ENCODE measurements at regions not wholly inside any gene's neighbourhood (a gene's known extent, or its start where the extent isn't known, plus 50 kb on each side); places are given as distances from the start of the nearest gene placed in this dataset.
"Not testable (repeated sequence)": the region's sequence is repeated elsewhere in the genome, so short reads cannot be mapped to it uniquely, and the experiment has no call there.

DNA sequence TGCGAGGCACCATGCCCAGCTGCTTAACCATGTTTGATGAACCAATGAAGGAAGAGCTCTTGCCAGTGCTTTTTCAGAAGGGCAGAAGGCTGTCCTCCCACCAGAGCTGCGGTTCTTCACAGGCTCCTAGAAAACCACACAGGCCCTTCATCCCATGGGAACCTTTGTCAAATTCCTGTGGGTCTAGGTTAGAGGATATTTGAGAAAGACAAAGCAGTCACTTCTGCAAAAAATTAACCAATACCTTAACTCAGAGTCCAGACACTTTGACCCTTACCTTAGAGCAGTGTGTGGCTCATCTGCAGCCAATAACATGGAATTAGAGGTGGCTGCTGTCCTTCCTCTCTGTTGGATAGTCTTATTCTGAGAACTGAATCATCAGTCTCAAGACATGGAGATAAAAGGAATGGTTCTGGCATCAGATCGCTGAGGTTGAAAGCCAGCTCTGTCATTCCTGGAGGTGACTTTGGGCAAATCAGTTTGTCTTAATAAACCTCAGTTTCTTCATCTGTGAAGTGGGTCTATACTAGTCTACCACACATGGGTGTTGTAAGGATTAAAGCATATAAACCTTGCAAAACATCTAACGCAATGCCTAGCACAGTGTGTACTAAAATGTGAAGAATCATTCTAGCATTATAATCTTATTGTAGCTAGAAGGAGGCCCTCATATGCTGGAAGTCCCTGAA lies 65.1 kb upstream of the PIP4K2A start:
- no peak overlapping the region for H3K4me3 ChIP-seq (ENCODE audit: control insufficient read depth, low read depth, low read length)
- TF ChIP-seq, protein P1, sequence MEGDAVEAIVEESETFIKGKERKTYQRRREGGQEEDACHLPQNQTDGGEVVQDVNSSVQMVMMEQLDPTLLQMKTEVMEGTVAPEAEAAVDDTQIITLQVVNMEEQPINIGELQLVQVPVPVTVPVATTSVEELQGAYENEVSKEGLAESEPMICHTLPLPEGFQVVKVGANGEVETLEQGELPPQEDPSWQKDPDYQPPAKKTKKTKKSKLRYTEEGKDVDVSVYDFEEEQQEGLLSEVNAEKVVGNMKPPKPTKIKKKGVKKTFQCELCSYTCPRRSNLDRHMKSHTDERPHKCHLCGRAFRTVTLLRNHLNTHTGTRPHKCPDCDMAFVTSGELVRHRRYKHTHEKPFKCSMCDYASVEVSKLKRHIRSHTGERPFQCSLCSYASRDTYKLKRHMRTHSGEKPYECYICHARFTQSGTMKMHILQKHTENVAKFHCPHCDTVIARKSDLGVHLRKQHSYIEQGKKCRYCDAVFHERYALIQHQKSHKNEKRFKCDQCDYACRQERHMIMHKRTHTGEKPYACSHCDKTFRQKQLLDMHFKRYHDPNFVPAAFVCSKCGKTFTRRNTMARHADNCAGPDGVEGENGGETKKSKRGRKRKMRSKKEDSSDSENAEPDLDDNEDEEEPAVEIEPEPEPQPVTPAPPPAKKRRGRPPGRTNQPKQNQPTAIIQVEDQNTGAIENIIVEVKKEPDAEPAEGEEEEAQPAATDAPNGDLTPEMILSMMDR (IDR thresholded peaks at IDR 0.05; ENCODE audit: control insufficient read depth, insufficient read depth, low read depth, low read length, missing control alignments), result no peak
- DNase-seq (ENCODE audit: low read depth), result no peak

DNA sequence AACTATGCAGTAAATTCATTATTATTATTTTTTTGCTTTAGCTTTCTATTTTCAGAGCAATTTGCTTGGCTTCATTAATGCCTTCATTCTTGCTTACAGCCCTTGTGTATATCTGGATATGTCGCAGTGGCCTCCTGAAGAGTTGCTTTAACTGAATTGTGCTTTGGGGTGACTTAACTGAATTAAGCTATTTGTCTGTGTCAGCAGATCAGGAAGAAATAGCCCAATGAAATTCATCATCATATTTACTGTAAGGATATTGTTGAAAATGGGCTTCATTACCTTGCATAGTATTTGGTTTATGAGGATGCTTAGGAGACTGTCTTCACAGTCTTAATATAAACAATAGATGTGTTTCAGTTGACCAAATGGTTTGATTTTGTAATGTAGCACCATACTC lies 59.7 kb upstream of the PIP4K2A start:
- TF ChIP-seq, protein P1 (IDR thresholded peaks at IDR 0.05; ENCODE audit: control insufficient read depth, insufficient read depth, low read depth, low read length, missing control alignments), result no peak
- DNase-seq (ENCODE audit: low read depth), result no peak
- no peak overlapping the region for H3K4me3 ChIP-seq (ENCODE audit: control insufficient read depth, low read depth, low read length)

DNA sequence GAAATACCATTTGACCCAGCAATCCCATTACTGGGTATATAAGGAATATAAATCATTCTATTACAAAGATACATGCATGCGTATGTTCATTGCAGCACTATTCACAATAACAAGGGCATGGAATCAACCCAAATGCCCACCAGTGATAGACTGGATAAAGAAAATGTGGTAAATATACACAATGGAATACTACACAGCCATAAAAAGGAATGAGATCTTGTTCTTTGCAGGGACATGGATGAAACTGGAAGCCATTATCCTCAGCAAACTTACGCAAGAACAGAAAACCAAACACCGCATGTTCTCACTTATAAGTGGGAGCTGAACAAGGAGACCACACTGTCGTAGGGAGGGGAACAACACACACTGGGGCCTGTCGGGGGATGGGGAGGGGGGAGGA lies 57.3 kb upstream of the PIP4K2A start:
- not testable (repeated sequence) for DNase-seq (ENCODE audit: low read depth); H3K4me3 ChIP-seq (ENCODE audit: control insufficient read depth, low read depth, low read length)

DNA sequence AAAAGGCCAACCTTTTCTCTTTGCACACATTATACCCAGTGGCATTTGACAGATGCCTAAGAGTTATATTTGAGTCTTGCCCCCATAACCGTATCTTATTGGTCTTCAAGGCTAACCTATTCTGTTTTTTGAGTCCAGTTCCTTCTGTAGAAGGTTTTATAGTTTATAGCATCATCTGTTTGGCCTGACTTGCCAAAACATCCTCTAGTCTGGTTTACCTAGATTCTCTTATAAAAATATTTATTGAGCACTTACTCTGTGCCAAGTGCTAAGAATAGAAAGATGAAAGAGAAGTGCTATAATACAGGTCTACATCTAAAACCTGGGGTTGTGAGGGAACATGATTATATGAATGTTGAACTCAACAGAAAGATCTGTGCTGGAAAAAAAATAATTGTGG lies 55.9 kb upstream of the PIP4K2A start:
- TF ChIP-seq, protein P1 (IDR thresholded peaks at IDR 0.05; ENCODE audit: control insufficient read depth, insufficient read depth, low read depth, low read length, missing control alignments), result no peak
- no peak for DNase-seq (ENCODE audit: low read depth)
- no peak overlapping the region for H3K4me3 ChIP-seq (ENCODE audit: control insufficient read depth, low read depth, low read length)

DNA sequence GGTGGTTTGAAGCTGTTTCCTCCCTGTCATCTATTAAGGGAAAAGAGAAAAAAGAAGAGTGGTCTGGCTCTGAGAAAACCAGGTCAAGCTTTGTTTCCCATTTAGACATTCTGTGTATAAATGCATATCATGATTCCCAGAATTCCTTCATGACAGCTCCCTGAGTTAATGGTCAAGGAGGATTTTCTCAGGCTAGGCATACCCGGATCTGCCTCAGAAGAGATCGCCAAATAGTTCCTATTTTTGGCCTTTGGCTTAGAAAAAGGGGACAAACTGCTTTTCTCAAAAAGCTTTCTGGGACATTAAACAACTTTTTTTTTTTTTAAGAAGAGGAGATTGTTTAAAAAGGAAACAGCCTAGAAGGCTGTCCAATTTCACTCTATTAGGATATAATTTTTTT lies 53.5 kb upstream of the PIP4K2A start:
- no peak for DNase-seq (ENCODE audit: low read depth)
- TF ChIP-seq, protein P1 (IDR thresholded peaks at IDR 0.05; ENCODE audit: control insufficient read depth, insufficient read depth, low read depth, low read length, missing control alignments), result no peak
- no peak overlapping the region for H3K4me3 ChIP-seq (ENCODE audit: control insufficient read depth, low read depth, low read length)

DNA sequence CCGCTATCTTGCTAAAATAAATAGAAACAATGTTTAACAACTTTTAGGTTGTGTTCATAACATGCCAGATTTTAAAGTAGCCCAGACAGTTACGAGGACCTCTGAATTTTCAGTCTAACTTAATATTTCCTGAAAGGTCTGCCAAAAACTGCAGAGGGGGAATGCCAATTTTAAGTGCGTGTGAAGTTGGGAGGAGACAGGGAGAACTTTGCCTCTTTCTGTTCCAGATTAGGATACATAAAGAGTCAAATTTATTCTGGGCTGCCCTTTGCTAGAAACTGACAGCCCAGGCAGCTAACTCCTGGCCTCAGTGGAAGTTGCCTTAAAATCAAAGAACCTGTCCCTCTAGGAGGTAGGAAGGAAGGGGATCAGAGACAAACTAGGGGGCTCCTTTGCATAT lies 52.3 kb upstream of the PIP4K2A start:
- H3K4me3 ChIP-seq (ENCODE audit: control insufficient read depth, low read depth, low read length), result no peak overlapping the region
- no peak for DNase-seq (ENCODE audit: low read depth)
- TF ChIP-seq, protein P1 (IDR thresholded peaks at IDR 0.05; ENCODE audit: control insufficient read depth, insufficient read depth, low read depth, low read length, missing control alignments), result no peak

DNA sequence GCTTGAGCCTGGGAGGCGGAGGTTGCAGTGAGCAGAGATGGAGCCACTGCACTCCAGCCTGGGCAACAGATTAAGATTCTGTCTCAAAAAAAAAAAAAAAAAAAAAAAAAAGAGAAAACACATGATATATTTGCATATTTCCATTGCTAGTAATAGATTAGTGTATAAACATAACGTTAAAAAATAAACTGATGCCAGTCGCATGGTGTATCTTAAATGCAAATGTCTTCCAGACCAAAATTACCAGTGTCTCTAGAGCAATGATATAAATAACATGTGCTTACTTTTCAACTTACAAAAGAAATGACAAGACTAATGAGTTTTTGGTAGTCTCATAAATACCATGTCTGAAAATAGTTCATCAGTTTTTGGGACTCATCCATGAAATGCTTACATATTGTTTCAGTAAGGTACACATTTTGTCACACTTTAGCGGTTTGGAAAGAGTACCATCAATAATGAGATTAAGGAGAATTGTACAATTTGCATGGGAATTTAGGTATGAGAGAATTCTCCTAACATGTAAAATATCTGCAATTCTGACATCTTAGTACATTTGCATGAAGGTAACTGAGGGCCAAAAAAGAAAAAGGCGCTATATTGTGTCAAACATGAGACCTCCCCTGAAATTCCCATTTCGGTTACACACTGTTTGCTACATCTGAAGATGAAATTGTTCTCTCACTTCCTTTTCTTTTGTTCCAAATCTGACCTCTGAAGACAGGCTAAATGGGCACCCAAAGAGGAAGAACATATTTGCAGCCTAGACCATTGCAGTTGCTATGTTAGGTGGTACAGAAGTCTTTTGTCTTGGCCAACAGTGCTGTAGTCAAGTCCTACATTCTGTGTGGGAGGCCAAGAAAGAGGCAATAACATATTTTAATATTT lies 51.5 kb upstream of the PIP4K2A start:
- TF ChIP-seq, protein P1 (IDR thresholded peaks at IDR 0.05; ENCODE audit: control insufficient read depth, insufficient read depth, low read depth, low read length, missing control alignments), result no peak
- no peak for DNase-seq (ENCODE audit: low read depth)

More for the DNA sequence above, 51.5 kb upstream of the PIP4K2A start:
- no peak overlapping the region for H3K4me3 ChIP-seq (ENCODE audit: control insufficient read depth, low read depth, low read length)
